ENCODE measurements at regions not wholly inside any gene's neighbourhood (a gene's known extent, or its start where the extent isn't known, plus 50 kb on each side); places are given as distances from the start of the nearest gene placed in this dataset.

GRCh38 chr3:156617781-156618180 lies 56.6 kb upstream of the TIPARP start:
- no peaks in the 10 kb centered on the region for H3K9me3 ChIP-seq (ENCODE audit: control insufficient read depth, low read depth, low read length)
- H2BK20ac ChIP-seq (ENCODE audit: low read depth, low read length, poor library complexity, severe bottlenecking): no peak overlapping the region
- H3K4me2 ChIP-seq (ENCODE audit: insufficient read depth, insufficient read length, low read length): no peak overlapping the region
- H3K27me3 ChIP-seq (ENCODE audit: insufficient read depth, low read length): no peaks in the 10 kb centered on the region
- no peak overlapping the region for H2AK5ac ChIP-seq (ENCODE audit: insufficient read length, low read length)
- no peaks in the 10 kb centered on the region for H4K20me1 ChIP-seq (ENCODE audit: control insufficient read depth, insufficient read depth, insufficient read length)
- Mint-ChIP-seq H3K27ac (no peak overlapping the region), H3K4me3 (no peak overlapping the region), H3K4me1 (peaks cover 8 to 15% of the 10 kb centered on the region in 2 experiments), H3K36me3 (ENCODE audit: insufficient read depth in 1 of 3, low read depth in 3 of 3) (no peaks in the 10 kb centered on the region; a peak in 1 of 7 replicates), H3K9me3 (no peaks in the 10 kb centered on the region), H3K27me3 (ENCODE audit: low read depth) (no peaks in the 10 kb centered on the region)
- H3K9ac ChIP-seq (ENCODE audit: extremely low read depth, insufficient read length, low read length): no peak overlapping the region
- H4K91ac ChIP-seq (ENCODE audit: insufficient read length, low read depth, low read length): no peak overlapping the region
- no peaks in the 10 kb centered on the region for H3K4me1 ChIP-seq (ENCODE audit: insufficient read depth, low read length)
- H2BK12ac ChIP-seq (ENCODE audit: insufficient read length, low read depth, low read length): no peak overlapping the region
- no peak for TF ChIP-seq CTCF (conservative IDR thresholded peaks at IDR 0.05)
- H3K27ac ChIP-seq (ENCODE audit: insufficient read length, low read depth, low read length): no peak overlapping the region
- no peak overlapping the region for H2AFZ ChIP-seq (ENCODE audit: low read length)
- H3T11ph ChIP-seq (ENCODE audit: low read length): no peak overlapping the region
- H2BK5ac ChIP-seq (ENCODE audit: insufficient read length, low read length): no peak overlapping the region
- H3K23ac ChIP-seq (ENCODE audit: insufficient read length, low read depth, low read length): no peak overlapping the region
- H4K8ac ChIP-seq (replicated peaks; ENCODE audit: insufficient read length, low read depth, low read length): no peak overlapping the region
- no peaks in the 10 kb centered on the region for H3K79me1 ChIP-seq (ENCODE audit: insufficient read depth, low read depth, low read length, poor library complexity, severe bottlenecking)
- DNase-seq: no peak
- no peak overlapping the region for H3K4ac ChIP-seq (ENCODE audit: low read depth, low read length)
- H3K23me2 ChIP-seq (ENCODE audit: insufficient read length, low read depth, low read length, poor library complexity, severe bottlenecking): no peaks in the 10 kb centered on the region
- H2BK120ac ChIP-seq (ENCODE audit: low read depth, low read length, poor library complexity, severe bottlenecking): no peak overlapping the region
- H3K18ac ChIP-seq (ENCODE audit: insufficient read length, low read depth, low read length): no peak overlapping the region
- H2BK15ac ChIP-seq (ENCODE audit: low read depth, low read length): no peak overlapping the region
- no peak overlapping the region for H3K14ac ChIP-seq (ENCODE audit: insufficient read depth, low read length)
- H4K5ac ChIP-seq (ENCODE audit: insufficient read length, low read depth, low read length): no peak overlapping the region
- no peak overlapping the region for H3K56ac ChIP-seq (ENCODE audit: insufficient read length, low read depth, low read length)
- no peaks in the 10 kb centered on the region for H3K79me2 ChIP-seq (ENCODE audit: insufficient read depth, low read length)
